ENCODE measurements at regions not wholly inside any gene's neighbourhood (a gene's known extent, or its start where the extent isn't known, plus 50 kb on each side); places are given as distances from the start of the nearest gene placed in this dataset.
"Not testable (repeated sequence)": the region's sequence is repeated elsewhere in the genome, so short reads cannot be mapped to it uniquely, and the experiment has no call there.

DNA sequence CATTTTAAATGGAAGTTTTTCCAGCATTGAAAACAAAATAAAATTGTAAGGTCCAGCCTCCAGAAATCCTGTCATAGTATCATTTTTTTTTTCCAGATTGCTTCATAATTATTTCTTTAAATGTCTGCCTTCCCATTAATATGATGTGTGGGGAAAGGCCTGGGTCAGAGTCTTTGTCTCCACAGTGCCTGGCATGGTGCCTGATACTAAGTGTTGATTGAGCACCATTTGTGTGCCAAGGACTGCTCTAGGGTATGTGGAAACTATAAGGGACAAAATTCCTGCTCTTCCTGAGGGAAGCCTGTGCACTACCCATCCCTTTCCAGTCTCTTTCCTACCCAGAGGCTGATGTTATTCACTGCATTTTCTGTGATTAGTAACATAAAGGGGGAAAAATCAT is 53.1 kb upstream of the BEND4 start:
- no peak for DNase-seq (ENCODE audit: low read depth in 2 of 2)

DNA sequence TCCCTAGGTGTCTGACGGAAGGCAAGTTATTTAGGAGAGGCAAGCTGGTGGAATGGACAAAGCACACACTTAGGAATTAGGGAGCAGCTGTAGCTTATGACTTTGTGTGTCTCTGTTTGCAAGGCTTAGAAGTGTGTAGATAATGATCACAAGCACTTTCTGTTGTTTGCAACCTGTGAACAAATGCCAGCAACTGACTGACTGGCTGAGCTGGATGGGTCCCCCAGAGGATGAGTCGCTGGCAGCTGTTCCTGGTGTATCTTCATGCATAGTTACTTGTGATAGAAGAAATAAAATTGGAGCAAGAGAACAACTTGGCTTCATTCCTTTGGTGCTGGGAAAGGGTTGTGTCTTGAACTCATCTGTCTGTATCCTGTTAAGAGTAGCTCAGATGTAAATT is 64.2 kb upstream of the BEND4 start:
- DNase-seq (ENCODE audit: low read depth in 2 of 2), result no peak

DNA sequence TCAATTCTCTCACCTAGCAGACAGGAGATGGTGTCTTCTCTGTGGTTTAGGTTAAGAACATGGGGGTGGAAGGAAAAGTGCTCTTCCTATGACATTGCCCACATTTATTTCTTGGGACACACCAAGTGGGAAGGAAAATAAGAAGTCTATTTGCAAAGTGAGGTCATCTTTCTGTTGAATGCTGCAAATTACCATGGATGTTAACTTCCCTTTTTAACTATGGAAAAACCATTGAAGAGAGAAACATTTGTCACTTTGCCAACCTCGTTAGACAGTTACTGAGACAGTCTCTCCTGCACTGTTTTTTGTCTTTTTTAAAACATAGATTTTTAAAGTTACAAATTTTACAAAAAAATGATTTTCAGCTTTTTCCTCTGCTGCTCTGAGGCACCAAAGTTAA is 72.8 kb upstream of the BEND4 start:
- no peak for DNase-seq (ENCODE audit: low read depth in 2 of 2)

DNA sequence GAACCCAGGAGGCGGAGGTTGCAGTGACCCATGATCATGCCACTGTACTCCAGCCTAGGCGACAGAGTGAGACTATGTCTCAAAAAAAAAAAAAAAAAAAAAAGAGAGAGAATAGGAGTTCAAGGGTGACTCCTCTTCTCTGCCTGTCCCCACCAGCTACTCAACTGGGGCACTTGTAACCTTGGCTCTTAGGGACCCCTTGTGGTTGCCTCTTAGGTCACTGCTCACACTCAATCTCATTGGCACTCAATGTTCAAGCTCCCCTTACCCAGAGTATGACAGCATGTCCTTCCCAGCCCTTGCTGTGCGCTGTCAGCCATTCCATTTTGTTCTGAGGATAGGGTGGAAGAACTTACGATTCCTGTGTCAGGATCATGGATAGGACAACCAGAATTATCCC is 82.4 kb upstream of the BEND4 start:
- no peak for DNase-seq (ENCODE audit: low read depth in 2 of 2)

GRCh38 chr4:42235304-42236021 is 83.0 kb upstream of the BEND4 start:
- no peak for DNase-seq (ENCODE audit: low read depth in 2 of 2)

DNA sequence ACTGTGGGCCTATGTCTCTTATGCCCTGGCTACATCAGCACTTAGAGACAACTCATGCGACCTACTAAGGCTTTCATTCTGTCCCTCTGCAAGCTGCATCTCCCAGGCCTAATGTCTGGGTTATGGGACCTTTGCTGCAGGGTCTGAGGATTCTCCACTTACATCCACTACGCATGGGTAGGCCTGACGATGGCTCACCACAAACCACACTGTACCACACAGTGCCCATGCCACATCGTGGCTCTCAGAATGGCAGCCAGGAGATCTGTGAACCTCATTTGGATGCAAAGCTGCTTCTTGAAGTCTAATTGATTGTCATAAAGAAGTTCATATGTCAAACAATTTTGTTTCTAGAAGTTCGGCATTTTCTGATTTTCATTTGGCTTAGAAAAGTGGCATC is 84.6 kb upstream of the BEND4 start:
- no peak for DNase-seq (ENCODE audit: low read depth in 2 of 2)

GRCh38 chr4:42237451-42237850 is 85.0 kb upstream of the BEND4 start:
- no peak for DNase-seq (ENCODE audit: low read depth in 2 of 2)

DNA sequence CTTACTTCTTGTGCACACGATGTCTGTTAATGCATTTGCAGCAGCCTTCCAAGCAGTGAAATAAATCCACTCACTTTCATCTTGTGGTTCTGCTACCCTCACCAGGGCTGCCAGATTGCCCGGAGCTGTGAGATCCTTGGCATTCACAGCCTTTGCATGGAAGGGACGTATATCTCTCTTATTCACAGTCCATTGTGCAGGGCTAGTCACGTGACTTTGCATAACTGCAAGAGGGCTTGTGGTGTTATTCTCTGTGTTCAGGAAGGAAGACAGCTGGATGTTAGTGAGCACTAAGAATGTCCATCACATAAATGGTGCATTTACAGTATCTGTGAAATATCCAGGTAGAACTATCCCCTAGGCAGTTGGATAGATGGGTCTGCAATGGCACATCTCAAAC is 96.5 kb upstream of the BEND4 start:
- DNase-seq (ENCODE audit: low read depth in 2 of 2), result no peak

GRCh38 chr4:42252315-42252714 is 99.9 kb upstream of the BEND4 start:
- DNase-seq (ENCODE audit: low read depth in 2 of 2), result no peak

DNA sequence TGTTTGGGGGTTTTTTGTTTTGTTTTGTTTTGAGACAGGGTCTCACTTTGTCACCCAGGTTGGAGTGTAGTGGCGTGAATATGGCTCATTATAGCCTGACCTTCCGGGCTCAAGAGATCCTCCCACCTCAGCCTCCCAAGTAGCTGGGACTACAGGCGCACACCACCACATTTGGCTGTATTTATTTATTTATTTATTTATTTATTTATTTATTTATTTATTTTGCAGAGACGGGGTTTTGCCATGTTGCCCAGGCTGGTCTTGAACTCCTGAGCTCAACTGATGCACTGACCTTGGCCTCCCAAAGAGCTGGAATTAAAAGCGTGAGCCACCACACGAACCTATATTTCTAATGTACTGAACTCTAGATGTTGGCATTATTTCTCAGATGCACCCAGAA is 105.2 kb upstream of the BEND4 start:
- DNase-seq (ENCODE audit: low read depth in 2 of 2), result not testable (repeated sequence)

GRCh38 chr4:42262701-42263490 is 110.4 kb upstream of the BEND4 start:
- DNase-seq (ENCODE audit: low read depth in 2 of 2), result no peak

DNA sequence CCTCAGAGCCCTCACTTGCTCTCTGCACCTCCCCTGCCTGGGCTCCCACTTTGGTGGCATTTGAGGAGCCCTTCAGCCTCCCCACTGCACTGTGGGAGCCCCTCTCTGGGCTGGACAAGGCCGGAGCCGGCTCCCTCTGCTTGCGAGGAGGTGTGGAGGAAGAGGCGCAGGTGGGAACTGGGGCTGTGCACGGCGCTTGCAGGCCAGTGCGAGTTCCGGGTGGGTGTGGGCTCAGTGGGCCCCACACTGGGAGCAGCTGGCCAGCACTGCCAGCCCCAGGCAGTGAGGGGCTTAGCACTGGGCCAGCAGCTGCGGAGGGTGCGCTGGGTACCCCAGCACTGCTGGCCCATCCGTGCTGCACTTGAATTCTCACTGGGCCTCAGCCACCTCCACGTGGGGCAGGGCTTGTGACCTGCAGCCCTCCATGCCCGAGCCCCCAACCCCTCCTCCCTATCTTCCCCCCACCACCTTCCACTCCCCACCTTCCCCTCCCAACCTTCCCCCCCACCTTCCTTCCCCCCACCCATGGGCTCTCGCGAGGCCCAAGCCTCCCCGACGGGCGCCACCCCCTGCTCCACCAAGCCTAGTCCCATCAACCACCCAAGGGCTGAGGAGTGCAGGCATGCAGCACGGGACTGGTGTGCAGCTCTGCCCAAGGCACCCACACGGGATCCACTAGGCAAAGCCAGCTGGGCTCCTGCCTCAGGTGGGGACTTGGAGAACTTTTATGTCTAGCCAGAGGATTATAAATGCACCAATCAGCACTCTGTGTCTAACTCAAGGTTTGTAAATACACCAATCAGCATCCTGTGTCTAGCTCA is 113.5 kb upstream of the BEND4 start:
- no peak for DNase-seq (ENCODE audit: low read depth in 2 of 2)

DNA sequence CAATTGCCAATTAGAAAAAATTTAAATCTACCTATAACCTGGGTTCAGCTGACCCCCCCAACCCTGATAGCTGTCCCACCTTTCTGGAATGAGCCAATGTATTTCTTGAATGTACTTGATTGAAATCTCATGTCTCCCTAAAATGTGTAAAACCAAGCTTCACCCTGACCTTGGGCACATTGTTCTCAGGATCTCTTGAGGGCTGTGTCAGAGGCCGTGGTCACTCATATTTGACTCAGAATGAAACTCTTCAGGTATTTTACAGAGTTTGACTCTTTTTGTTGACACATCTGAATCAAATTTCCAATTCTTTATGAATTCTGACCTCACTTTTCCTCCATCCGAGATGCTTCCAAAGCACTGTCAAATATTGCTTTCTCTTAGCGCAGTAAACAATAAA is 115.3 kb upstream of the BEND4 start:
- no peak for DNase-seq (ENCODE audit: low read depth in 2 of 2)

DNA sequence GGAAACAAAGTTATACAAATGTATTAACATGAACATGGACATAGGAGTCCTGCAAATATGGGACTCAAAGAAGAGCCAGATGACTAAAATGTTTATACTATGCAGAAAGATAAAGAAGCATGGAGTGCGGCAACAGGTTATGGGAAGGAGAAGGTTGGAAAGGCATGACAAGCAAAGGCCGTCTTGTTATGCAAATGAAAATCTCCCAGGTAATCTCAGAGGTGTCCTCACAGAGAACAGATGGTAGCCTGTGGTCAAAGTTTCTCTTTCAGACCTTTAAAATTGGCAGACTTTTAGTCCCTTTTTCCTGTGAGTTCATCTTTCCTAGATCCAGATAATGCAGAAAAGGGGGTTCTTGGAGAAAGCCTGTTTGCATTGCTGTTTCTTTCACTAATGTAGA is 116.4 kb upstream of the BEND4 start:
- DNase-seq (ENCODE audit: low read depth in 2 of 2), result no peak

GRCh38 chr4:42271096-42271495 is 118.6 kb upstream of the BEND4 start:
- no peak for DNase-seq (ENCODE audit: low read depth in 2 of 2)

DNA sequence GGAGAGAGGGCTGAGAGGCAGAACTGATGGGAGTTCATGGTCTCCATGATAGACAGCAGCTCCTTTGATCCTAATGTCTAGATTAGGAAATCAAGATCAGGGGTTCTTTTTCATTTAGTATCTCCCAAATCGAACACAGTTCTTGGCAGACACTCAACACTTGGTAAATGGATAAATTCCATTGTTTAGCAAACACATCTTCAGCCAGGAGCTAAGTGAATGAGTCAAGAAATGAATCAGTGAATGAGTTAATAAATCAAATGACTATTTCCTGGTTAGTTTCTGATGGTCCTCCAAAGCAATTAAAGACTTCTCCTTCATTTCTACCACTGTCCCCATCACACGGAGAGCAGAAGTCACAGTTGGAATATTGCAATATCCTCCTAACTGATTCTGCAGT is 120.0 kb upstream of the SHISA3 start:
- DNase-seq (ENCODE audit: low read depth in 2 of 2), result no peak

DNA sequence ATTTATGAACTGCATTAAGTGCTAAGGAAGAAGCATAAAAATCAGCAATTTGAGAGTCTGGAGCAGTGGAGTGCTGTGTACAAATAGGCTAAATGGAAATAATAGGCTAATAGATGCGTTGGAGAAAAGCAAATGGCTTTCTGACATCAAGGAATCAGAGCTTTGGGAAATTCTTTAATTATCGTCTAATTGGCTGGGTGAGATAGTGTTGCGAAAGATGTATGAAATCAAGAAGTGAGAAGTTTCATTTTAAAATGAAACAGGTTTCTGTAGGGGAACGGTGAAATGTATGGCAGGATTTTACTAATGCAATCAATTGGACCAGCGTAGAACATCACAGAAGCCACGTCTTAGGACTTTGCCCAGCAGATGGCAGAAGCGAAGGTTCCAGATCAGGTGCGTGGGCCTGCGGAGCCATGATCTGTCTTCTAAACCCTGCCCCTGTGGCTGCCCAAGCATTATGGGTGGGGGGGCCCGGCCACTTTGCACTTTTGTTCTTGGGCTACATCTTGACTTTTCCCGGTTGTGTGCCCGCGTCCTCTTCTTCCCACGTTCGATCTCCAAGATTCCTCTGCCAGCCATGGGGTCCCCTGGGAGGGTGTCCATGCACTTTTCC is 118.5 kb upstream of the SHISA3 start:
- DNase-seq (ENCODE audit: low read depth in 2 of 2), result no peak

DNA sequence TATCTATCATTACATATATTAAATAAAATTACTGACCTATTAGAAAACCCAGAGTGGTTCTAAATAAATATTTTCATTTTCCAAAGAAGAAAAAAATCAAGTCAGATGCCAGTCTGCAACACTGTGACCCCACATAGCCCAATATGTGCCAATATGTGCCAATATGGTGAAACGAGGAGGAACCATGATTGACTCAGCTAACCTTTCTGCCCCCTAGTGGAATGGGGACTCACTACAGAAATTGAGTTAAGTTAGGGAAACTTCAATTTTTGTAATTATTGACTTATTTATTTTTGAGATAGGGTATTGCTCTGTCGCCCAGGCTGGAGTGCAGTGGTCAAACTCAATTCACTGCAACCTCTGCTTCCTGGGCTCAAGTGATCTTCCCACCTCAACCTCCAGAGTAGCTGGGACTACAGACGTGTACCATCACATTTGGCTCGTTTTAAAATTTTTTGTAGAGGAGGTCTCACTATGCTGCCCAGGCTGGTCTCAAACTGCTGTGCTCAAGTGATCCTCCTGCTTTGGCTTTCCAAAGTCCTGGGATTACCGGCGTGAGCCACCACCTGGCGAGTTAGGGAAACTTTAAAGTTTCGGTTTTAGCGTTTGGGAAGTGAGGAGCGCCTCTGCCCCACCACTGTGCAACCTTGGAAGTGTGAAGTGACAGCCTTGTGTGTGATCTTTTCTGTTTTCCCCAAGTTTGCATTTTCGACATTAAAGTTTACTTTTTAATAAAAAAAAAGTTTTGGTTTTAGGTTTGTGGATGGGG is 116.8 kb upstream of the SHISA3 start:
- DNase-seq (ENCODE audit: low read depth in 2 of 2), result peak in 1 of 2 experiments; percentile 1

DNA sequence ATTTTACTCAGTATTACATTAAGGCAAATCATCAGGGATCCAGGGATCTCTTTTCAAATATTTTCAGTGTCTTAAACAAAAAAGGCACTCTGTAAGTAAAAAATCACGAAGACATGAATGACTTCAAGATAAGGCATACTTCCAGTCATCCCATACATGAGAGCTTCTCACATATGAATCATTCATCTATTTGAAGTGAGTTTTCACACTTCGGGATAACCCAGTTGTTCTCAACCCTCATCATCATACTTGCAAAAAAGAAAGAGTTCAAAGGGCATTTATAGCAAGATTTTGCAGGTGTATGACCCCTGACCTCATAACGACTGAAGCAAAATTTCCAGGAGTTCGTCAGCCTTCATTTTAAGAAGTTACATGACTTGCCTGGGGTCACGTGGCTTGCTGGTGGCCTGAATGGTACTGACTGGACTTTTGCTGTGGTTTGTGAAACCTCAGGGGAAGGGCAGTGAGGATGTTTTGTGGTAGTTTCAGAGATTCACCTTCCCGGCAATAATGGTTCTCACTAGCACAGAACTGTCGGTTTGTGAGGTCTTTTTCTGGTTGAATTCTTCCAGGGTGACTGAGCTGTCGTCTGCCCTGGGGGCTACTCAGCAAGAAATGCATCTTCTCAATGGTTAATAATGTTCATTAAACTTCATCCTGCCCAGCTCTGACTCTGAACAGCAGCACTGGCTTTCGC is 115.8 kb upstream of the SHISA3 start:
- no peak for DNase-seq (ENCODE audit: low read depth in 2 of 2)

- peak; percentile 34 to 39 for DNase-seq (ENCODE audit: low read depth in 2 of 2)
These were observed 115.0 kb upstream of the SHISA3 start for GRCh38 chr4:42282081-42282901.

Data from fibroblast of skin of left quadriceps (primary cell).